HG02870 (cell line): ENCODE measurements at regions not wholly inside any gene's neighbourhood (a gene's known extent, or its start where the extent isn't known, plus 50 kb on each side); places are given as distances from the start of the nearest gene placed in this dataset.

ENCODE experiments used
- ATAC-seq: cut with Tn5 transposase; IDR thresholded peaks from one replicate; pipeline ENCODE4 v1.9.1; 2021; ENCODE audit warnings: mild to moderate bottlenecking, moderate library complexity; ENCODE audit not compliant: unreplicated experiment

GRCh38 chr4:34157547-34157946 is 2086.8 kb downstream of the ARAP2 start:
- no peak for ATAC-seq

- no peak for ATAC-seq
Measured at GRCh38 chr4:34158878-34159277, 2085.4 kb downstream of the ARAP2 start.

- ATAC-seq = no peak
Measured at GRCh38 chr4:34170946-34171345, 2073.4 kb downstream of the ARAP2 start.

- no peak for ATAC-seq
Measured at GRCh38 chr4:34176609-34177008, 2067.7 kb downstream of the ARAP2 start.

GRCh38 chr4:34178476-34178875 is 2065.8 kb downstream of the ARAP2 start:
- no peak for ATAC-seq

GRCh38 chr4:34181311-34181841 is 2062.9 kb downstream of the ARAP2 start:
- no peak for ATAC-seq

- ATAC-seq = no peak
Measured at GRCh38 chr4:34181891-34182290, 2062.4 kb downstream of the ARAP2 start.

- no peak for ATAC-seq
Measured at GRCh38 chr4:34182306-34182705, 2062.0 kb downstream of the ARAP2 start.

- ATAC-seq = no peak
Measured at GRCh38 chr4:34183926-34184325, 2060.4 kb downstream of the ARAP2 start.

GRCh38 chr4:34187056-34187455 is 2057.3 kb downstream of the ARAP2 start:
- no peak for ATAC-seq

- no peak for ATAC-seq
Measured at GRCh38 chr4:34191443-34191842, 2052.9 kb downstream of the ARAP2 start.

GRCh38 chr4:34193451-34194154 is 2050.7 kb downstream of the ARAP2 start:
- no peak for ATAC-seq

- no peak for ATAC-seq
Measured at GRCh38 chr4:34194585-34194984, 2049.7 kb downstream of the ARAP2 start.

- no peak for ATAC-seq
Measured at GRCh38 chr4:34196375-34196774, 2047.9 kb downstream of the ARAP2 start.

GRCh38 chr4:34198966-34199365 is 2045.3 kb downstream of the ARAP2 start:
- ATAC-seq = no peak

- no peak for ATAC-seq
Measured at GRCh38 chr4:34200535-34200934, 2043.8 kb downstream of the ARAP2 start.

GRCh38 chr4:34202154-34202553 is 2042.2 kb downstream of the ARAP2 start:
- no peak for ATAC-seq

- ATAC-seq = no peak
Measured at GRCh38 chr4:34220601-34221000, 2023.7 kb downstream of the ARAP2 start.

- no peak for ATAC-seq
Measured at GRCh38 chr4:34221986-34222385, 2022.3 kb downstream of the ARAP2 start.

GRCh38 chr4:34236118-34236517 is 2008.2 kb downstream of the ARAP2 start:
- no peak for ATAC-seq

- ATAC-seq = no peak
Measured at GRCh38 chr4:34245276-34245675, 1999.0 kb downstream of the ARAP2 start.

GRCh38 chr4:34250562-34250961 is 1993.8 kb downstream of the ARAP2 start:
- ATAC-seq = no peak

GRCh38 chr4:34253239-34253638 is 1991.1 kb downstream of the ARAP2 start:
- ATAC-seq = no peak
